HCT116 (cell line): ENCODE measurements at regions not wholly inside any gene's neighbourhood (a gene's known extent, or its start where the extent isn't known, plus 50 kb on each side); places are given as distances from the start of the nearest gene placed in this dataset.

Experiments
- ATAC-seq: fragments of 200-7000 bp; cut with Tn5 transposase; 2 replicates; pipeline ENCODE4 v1.9.1; 2020; ENCODE audit warnings: mild to moderate bottlenecking, moderate library complexity
- BruUV-seq: library from RNA; stranded (reverse); fragments of 400-500 nt; replicated peaks from 2 replicates; lab custom pipeline; 2021; lab: Mats Ljungman, UMichigan
- CTCF ChIA-PET: fragments of 300-600 bp; sonication (Branson Sonifier 250); formaldehyde crosslinking; loops from one replicate; lab custom pipeline; 2021; ENCODE audit warnings: antibody characterized with exemption; lab: Charles Lee
- POLR2A ChIA-PET: fragments of 300-600, 350-600 bp; sonication (Branson Sonifier 250); formaldehyde crosslinking; loops from one replicate; lab custom pipeline; 2021; ENCODE audit warnings: antibody characterized with exemption; lab: Charles Lee
- RAD21 ChIA-PET, 2 experiments: fragments of 300-600 bp; sonication (Branson Sonifier 250); formaldehyde crosslinking; loops; one replicate each; lab custom pipeline; 2023; ENCODE audit warnings: low total read pairs in 2 of 2; ENCODE audit not compliant: uncharacterized antibody in 2 of 2, unreplicated experiment in 2 of 2, low non-redundant PET in 1 of 2; lab: Charles Lee
- DNase-seq: peaks from one replicate; pipeline ENCODE4 v3.0.0-alpha.2; 2010; ENCODE audit warnings: low read depth, low spot score
- H2AFZ ChIP-seq: fragments of 200-600 bp; shearing (Covaris generic), sonication (generic); 2 replicates; pipeline ENCODE4 v1.6.1; 2017; ENCODE audit warnings: low read depth, mixed run types, mixed read lengths, antibody characterized with exemption, low read length; ENCODE audit not compliant: poor library complexity, severe bottlenecking
- H3K27ac ChIP-seq: 2 replicates; pipeline ENCODE4 v1.5.1; 2012; ENCODE audit warnings: low read depth, low read length
- H3K27me3 ChIP-seq: fragments of 200-600 bp; sonication (generic); 2 replicates; pipeline ENCODE4 v1.6.1; 2016; ENCODE audit warnings: mixed run types, low read length, mixed read lengths; ENCODE audit not compliant: insufficient read depth
- H3K36me3 ChIP-seq, 2 experiments: fragments of 200-500 bp in 1 of 2; fragments of 200-600 bp in 1 of 2; sonication (Bioruptor generic) in 1 of 2; sonication (generic) in 1 of 2; 2 replicates each; pipeline versions ENCODE4 v1.5.1 to v1.6.1; 2014 to 2016; ENCODE audit warnings: low read length in 2 of 2, inconsistent platforms in 1 of 2, mixed read lengths in 1 of 2, mixed run types in 1 of 2; ENCODE audit not compliant: insufficient read depth in 2 of 2, control insufficient read depth in 1 of 2
- H3K4me1 ChIP-seq, 2 experiments: fragments of 200-600 bp in 1 of 2; sonication (generic) in 1 of 2; 2 replicates each; pipeline versions ENCODE4 v1.5.1 to v1.6.1; 2012 to 2017; ENCODE audit warnings: low read length in 2 of 2, inconsistent platforms in 1 of 2, mild to moderate bottlenecking in 1 of 2, mixed read lengths in 1 of 2, mixed run types in 1 of 2, moderate library complexity in 1 of 2; ENCODE audit not compliant: insufficient read depth in 2 of 2, control insufficient read depth in 1 of 2
- H3K4me2 ChIP-seq: fragments of 200-600 bp; sonication (generic); 2 replicates; pipeline ENCODE4 v1.6.1; 2017; ENCODE audit warnings: mixed run types, low read length, mixed read lengths
- H3K4me3 ChIP-seq, 2 experiments: fragments of 200-600 bp in 1 of 2; sonication (generic) in 1 of 2; replicated peaks in 1 of 2; 2 replicates each; pipeline ENCODE4 v1.5.1; 2011 to 2016; ENCODE audit warnings: low read length in 2 of 2, control low read depth in 1 of 2, low read depth in 1 of 2, mild to moderate bottlenecking in 1 of 2, mixed read lengths in 1 of 2, mixed run types in 1 of 2
- H3K79me2 ChIP-seq: fragments of 200-600 bp; sonication (generic); 2 replicates; pipeline ENCODE4 v1.6.1; 2017; ENCODE audit warnings: mild to moderate bottlenecking, mixed run types, low read length, moderate library complexity, mixed read lengths; ENCODE audit not compliant: insufficient read depth
- H3K9ac ChIP-seq: fragments of 200-600 bp; sonication (generic); 2 replicates; pipeline ENCODE4 v1.6.1; 2016; ENCODE audit warnings: low read length, mixed read lengths
- H3K9me2 ChIP-seq: fragments of 200-600 bp; sonication (generic), shearing (Covaris generic); 2 replicates; pipeline ENCODE4 v1.6.1; 2017; ENCODE audit warnings: mixed run types, mild to moderate bottlenecking, moderate library complexity; ENCODE audit not compliant: insufficient read depth
- H3K9me3 ChIP-seq, 2 experiments: fragments of 200-500 bp in 1 of 2; fragments of 200-600 bp in 1 of 2; sonication (Bioruptor generic) in 1 of 2; sonication (generic) in 1 of 2; 2 replicates each; pipeline ENCODE4 v1.6.1; 2014 to 2017; ENCODE audit warnings: low read length in 2 of 2, mixed read lengths in 2 of 2, inconsistent platforms in 1 of 2, low read depth in 1 of 2, mild to moderate bottlenecking in 1 of 2, mixed run types in 1 of 2, moderate library complexity in 1 of 2; ENCODE audit not compliant: control insufficient read depth in 1 of 2, insufficient read depth in 1 of 2
- H4K20me1 ChIP-seq: fragments of 200-600 bp; sonication (generic), shearing (Covaris generic); 2 replicates; pipeline ENCODE4 v1.6.1; 2017; ENCODE audit warnings: mixed run types, mild to moderate bottlenecking, moderate library complexity; ENCODE audit not compliant: insufficient read depth
- ATF3 ChIP-seq: IDR thresholded peaks from 2 replicates; pipeline ENCODE4 v1.6.1; 2012
- CEBPB ChIP-seq: IDR thresholded peaks from 2 replicates; pipeline ENCODE4 v1.6.1; 2012; ENCODE audit warnings: low read depth
- CTCF ChIP-seq, 3 experiments: fragments of 200-600 bp in 1 of 3; sonication (generic) in 1 of 3; IDR thresholded peaks in 2 of 3; conservative IDR thresholded peaks in 1 of 3; 2 replicates each; pipeline ENCODE4 v1.5.1; 2012 to 2017; ENCODE audit warnings: low read depth in 2 of 3, low read length in 2 of 3, antibody characterized with exemption in 1 of 3, borderline replicate concordance in 1 of 3, control low read depth in 1 of 3, mild to moderate bottlenecking in 1 of 3, mixed read lengths in 1 of 3, mixed run types in 1 of 3, moderate library complexity in 1 of 3; ENCODE audit not compliant: insufficient read depth in 1 of 3
- EGR1 ChIP-seq: IDR thresholded peaks from 2 replicates; pipeline ENCODE4 v1.6.1; 2012; ENCODE audit warnings: low read depth
- EZH2 ChIP-seq: fragments of 200-600 bp; sonication (generic); IDR thresholded peaks from 2 replicates; pipeline ENCODE4 v1.6.1; 2017; ENCODE audit warnings: antibody characterized with exemption, mixed run types
- EZH2phosphoT487 ChIP-seq: fragments of 200-600 bp; IDR thresholded peaks from 2 replicates; pipeline ENCODE4 v1.6.1; 2018; ENCODE audit warnings: antibody characterized with exemption, borderline replicate concordance
- FOSL1 ChIP-seq: IDR thresholded peaks from 2 replicates; pipeline ENCODE4 v1.6.1; 2012; ENCODE audit warnings: low read depth
- JUND ChIP-seq: IDR thresholded peaks from 2 replicates; pipeline ENCODE4 v1.6.1; 2012
- MAX ChIP-seq: IDR thresholded peaks from 2 replicates; pipeline ENCODE4 v1.6.1; 2012
- POLR2A ChIP-seq: IDR thresholded peaks from 2 replicates; pipeline ENCODE4 v1.7.0; 2011; ENCODE audit warnings: borderline replicate concordance; ENCODE audit not compliant: insufficient read depth, insufficient read length; ENCODE audit errors: extremely low read depth
- RAD21 ChIP-seq: IDR thresholded peaks from 2 replicates; pipeline ENCODE4 v1.6.1; 2012; ENCODE audit warnings: low read depth, mild to moderate bottlenecking
- REST ChIP-seq: IDR thresholded peaks from 2 replicates; pipeline ENCODE4 v1.6.1; 2012; ENCODE audit warnings: low read depth
- TCF7L2 ChIP-seq: IDR thresholded peaks from 2 replicates; pipeline ENCODE4 v1.7.0; 2011; ENCODE audit warnings: borderline replicate concordance, inconsistent platforms; ENCODE audit not compliant: insufficient read depth, insufficient read length; ENCODE audit errors: extremely low read depth
- YY1 ChIP-seq: IDR thresholded peaks from 2 replicates; pipeline ENCODE4 v1.6.1; 2011; ENCODE audit warnings: low read length, low read depth, moderate library complexity, mild to moderate bottlenecking; ENCODE audit not compliant: insufficient replicate concordance; ENCODE audit errors: extremely low read depth
- ZBTB33 ChIP-seq: IDR thresholded peaks from 2 replicates; pipeline ENCODE4 v1.6.1; 2011; ENCODE audit warnings: mild to moderate bottlenecking, low read length, moderate library complexity; ENCODE audit not compliant: insufficient replicate concordance; ENCODE audit errors: extremely low read depth
- ZFX ChIP-seq: fragments of 450-650 bp; IDR thresholded peaks from 2 replicates; pipeline ENCODE4 v1.6.1; 2017
- intact Hi-C: fragments of 100-400 bp; cut with micrococcal nuclease; formaldehyde crosslinking; loops from 2 replicates; pipeline ENCODE4 v1.10.0; 2022

- TF ChIP-seq ZBTB33 (no peak), EZH2phosphoT487 (no peak), ZFX (no peak)
Observed at GRCh38 chr5:93017849-93018248, 563.2 kb downstream of the NR2F1-AS1 start (continued).

GRCh38 chr5:93017376-93017775 is 563.6 kb downstream of the NR2F1-AS1 start:
- no TSS peak for BruUV-seq
- Histone ChIP-seq H3K4me1 (no peaks in the 10 kb centered on the region), H3K36me3 (no peaks in the 10 kb centered on the region), H2AFZ (no peak overlapping the region), H3K27ac (no peak overlapping the region), H3K9ac (no peak overlapping the region), H3K4me3 (no peak overlapping the region), H3K9me3 (no peaks in the 10 kb centered on the region), H3K79me2 (no peaks in the 10 kb centered on the region), H3K9me2 (no peaks in the 10 kb centered on the region), H4K20me1 (no peaks in the 10 kb centered on the region), H3K4me2 (no peak overlapping the region), H3K27me3 (no peaks in the 10 kb centered on the region)
- intact Hi-C loops, result loop anchor here (5.0 kb wide), 1 partner anchor 1390 kb away; no protein-coding TSS in a partner anchor
- no peak for ATAC-seq
- DNase-seq, result no peak
- POLR2A ChIA-PET, result no interaction called here
- CTCF ChIA-PET, result no interaction called here
- RAD21 ChIA-PET, result no interaction called here
- TF ChIP-seq ZBTB33 (no peak), ATF3 (no peak), TCF7L2 (no peak), POLR2A (no peak), CTCF (IDR thresholded peaks at IDR 0.05 in 2 of 3, conservative IDR thresholded peaks at IDR 0.05 in 1 of 3; ENCODE audit: borderline replicate concordance in 1 of 3, insufficient read depth in 1 of 3, low read depth in 2 of 3, low read length in 2 of 3) (no peak), REST (no peak), YY1 (no peak), RAD21 (no peak), EZH2 (no peak), MAX (no peak), JUND (no peak), EGR1 (no peak), CEBPB (no peak), EZH2phosphoT487 (no peak), FOSL1 (no peak)
